ENCODE measurements at regions not wholly inside any gene's neighbourhood (a gene's known extent, or its start where the extent isn't known, plus 50 kb on each side); places are given as distances from the start of the nearest gene placed in this dataset.

DNA sequence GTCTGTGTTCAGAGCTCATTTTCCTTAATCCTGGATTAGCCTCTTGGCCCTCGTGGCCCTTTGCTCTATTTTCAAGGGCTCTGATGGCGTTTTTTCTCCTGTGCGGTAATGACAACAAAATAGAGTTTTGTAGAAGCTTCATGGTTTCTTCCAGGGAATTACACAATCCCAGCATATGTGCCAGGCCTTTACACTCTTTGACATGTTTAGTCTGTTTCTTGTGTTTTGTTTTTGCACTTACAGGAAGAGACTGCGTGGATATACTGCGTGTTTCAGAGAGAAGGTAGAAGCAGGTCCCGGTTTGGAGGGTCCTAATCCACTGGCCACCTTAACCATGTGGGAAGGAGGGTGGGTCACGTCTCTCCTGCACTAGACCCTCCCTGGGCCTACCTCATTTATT, 400.2 kb upstream of the IRX4 start:
- ChIA-PET RAD21 (ENCODE audit: low non-redundant PET in 1 of 2, low total read pairs in 2 of 2, uncharacterized antibody in 2 of 2, unreplicated experiment in 2 of 2) (no interaction called here), CTCF (no interaction called here), POLR2A (no interaction called here)
- Histone ChIP-seq H3K27me3 (ENCODE audit: insufficient read depth, low read length) (no peaks in the 10 kb centered on the region), H3K9me3 (ENCODE audit: control insufficient read depth in 1 of 2, insufficient read depth in 1 of 2, low read depth in 1 of 2, low read length in 2 of 2) (no peaks in the 10 kb centered on the region; a peak in 1 of 4 replicates), H3K79me2 (ENCODE audit: insufficient read depth, low read length) (no peaks in the 10 kb centered on the region), H3K36me3 (ENCODE audit: control insufficient read depth in 1 of 2, insufficient read depth in 2 of 2, low read length in 2 of 2) (no peaks in the 10 kb centered on the region), H3K4me2 (ENCODE audit: low read length) (no peak overlapping the region), H3K27ac (ENCODE audit: low read depth, low read length) (no peak overlapping the region), H3K4me1 (ENCODE audit: control insufficient read depth in 1 of 2, insufficient read depth in 2 of 2, low read length in 2 of 2) (no peaks in the 10 kb centered on the region), H2AFZ (ENCODE audit: low read depth, low read length, poor library complexity, severe bottlenecking) (no peak overlapping the region), H4K20me1 (ENCODE audit: insufficient read depth) (no peaks in the 10 kb centered on the region), H3K9me2 (ENCODE audit: insufficient read depth) (no peaks in the 10 kb centered on the region), H3K4me3 (replicated peaks in 1 of 2; ENCODE audit: low read depth in 1 of 2, low read length in 2 of 2) (no peak overlapping the region), H3K9ac (ENCODE audit: low read length) (no peak overlapping the region)
- DNase-seq (ENCODE audit: low read depth, low spot score), result no peak
- ATAC-seq, result no peak
- TF ChIP-seq YY1 (IDR thresholded peaks at IDR 0.05; ENCODE audit: extremely low read depth, insufficient replicate concordance, low read depth, low read length) (no peak), JUND (IDR thresholded peaks at IDR 0.05) (no peak), CBX3 (IDR thresholded peaks at IDR 0.05; ENCODE audit: low read depth) (no peak), SRF (IDR thresholded peaks at IDR 0.05; ENCODE audit: low read depth) (no peak), ATF3 (IDR thresholded peaks at IDR 0.05) (no peak), CEBPB (IDR thresholded peaks at IDR 0.05; ENCODE audit: low read depth) (no peak), SP1 (IDR thresholded peaks at IDR 0.05; ENCODE audit: low read depth) (no peak)
- TF ChIP-seq, protein P1, sequence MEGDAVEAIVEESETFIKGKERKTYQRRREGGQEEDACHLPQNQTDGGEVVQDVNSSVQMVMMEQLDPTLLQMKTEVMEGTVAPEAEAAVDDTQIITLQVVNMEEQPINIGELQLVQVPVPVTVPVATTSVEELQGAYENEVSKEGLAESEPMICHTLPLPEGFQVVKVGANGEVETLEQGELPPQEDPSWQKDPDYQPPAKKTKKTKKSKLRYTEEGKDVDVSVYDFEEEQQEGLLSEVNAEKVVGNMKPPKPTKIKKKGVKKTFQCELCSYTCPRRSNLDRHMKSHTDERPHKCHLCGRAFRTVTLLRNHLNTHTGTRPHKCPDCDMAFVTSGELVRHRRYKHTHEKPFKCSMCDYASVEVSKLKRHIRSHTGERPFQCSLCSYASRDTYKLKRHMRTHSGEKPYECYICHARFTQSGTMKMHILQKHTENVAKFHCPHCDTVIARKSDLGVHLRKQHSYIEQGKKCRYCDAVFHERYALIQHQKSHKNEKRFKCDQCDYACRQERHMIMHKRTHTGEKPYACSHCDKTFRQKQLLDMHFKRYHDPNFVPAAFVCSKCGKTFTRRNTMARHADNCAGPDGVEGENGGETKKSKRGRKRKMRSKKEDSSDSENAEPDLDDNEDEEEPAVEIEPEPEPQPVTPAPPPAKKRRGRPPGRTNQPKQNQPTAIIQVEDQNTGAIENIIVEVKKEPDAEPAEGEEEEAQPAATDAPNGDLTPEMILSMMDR (IDR thresholded peaks at IDR 0.05 in 2 of 3, conservative IDR thresholded peaks at IDR 0.05 in 1 of 3; ENCODE audit: borderline replicate concordance in 1 of 3, insufficient read depth in 1 of 3, low read depth in 2 of 3, low read length in 2 of 3), result no peak
- TF ChIP-seq, protein P2, sequence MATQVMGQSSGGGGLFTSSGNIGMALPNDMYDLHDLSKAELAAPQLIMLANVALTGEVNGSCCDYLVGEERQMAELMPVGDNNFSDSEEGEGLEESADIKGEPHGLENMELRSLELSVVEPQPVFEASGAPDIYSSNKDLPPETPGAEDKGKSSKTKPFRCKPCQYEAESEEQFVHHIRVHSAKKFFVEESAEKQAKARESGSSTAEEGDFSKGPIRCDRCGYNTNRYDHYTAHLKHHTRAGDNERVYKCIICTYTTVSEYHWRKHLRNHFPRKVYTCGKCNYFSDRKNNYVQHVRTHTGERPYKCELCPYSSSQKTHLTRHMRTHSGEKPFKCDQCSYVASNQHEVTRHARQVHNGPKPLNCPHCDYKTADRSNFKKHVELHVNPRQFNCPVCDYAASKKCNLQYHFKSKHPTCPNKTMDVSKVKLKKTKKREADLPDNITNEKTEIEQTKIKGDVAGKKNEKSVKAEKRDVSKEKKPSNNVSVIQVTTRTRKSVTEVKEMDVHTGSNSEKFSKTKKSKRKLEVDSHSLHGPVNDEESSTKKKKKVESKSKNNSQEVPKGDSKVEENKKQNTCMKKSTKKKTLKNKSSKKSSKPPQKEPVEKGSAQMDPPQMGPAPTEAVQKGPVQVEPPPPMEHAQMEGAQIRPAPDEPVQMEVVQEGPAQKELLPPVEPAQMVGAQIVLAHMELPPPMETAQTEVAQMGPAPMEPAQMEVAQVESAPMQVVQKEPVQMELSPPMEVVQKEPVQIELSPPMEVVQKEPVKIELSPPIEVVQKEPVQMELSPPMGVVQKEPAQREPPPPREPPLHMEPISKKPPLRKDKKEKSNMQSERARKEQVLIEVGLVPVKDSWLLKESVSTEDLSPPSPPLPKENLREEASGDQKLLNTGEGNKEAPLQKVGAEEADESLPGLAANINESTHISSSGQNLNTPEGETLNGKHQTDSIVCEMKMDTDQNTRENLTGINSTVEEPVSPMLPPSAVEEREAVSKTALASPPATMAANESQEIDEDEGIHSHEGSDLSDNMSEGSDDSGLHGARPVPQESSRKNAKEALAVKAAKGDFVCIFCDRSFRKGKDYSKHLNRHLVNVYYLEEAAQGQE (IDR thresholded peaks at IDR 0.05; ENCODE audit: low read depth), result no peak
- TF ChIP-seq, protein P3, sequence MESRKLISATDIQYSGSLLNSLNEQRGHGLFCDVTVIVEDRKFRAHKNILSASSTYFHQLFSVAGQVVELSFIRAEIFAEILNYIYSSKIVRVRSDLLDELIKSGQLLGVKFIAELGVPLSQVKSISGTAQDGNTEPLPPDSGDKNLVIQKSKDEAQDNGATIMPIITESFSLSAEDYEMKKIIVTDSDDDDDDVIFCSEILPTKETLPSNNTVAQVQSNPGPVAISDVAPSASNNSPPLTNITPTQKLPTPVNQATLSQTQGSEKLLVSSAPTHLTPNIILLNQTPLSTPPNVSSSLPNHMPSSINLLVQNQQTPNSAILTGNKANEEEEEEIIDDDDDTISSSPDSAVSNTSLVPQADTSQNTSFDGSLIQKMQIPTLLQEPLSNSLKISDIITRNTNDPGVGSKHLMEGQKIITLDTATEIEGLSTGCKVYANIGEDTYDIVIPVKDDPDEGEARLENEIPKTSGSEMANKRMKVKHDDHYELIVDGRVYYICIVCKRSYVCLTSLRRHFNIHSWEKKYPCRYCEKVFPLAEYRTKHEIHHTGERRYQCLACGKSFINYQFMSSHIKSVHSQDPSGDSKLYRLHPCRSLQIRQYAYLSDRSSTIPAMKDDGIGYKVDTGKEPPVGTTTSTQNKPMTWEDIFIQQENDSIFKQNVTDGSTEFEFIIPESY (IDR thresholded peaks at IDR 0.05; ENCODE audit: extremely low read depth, insufficient replicate concordance, low read length), result no peak
- intact Hi-C loops (cut with micrococcal nuclease), result no loop called here
- no TSS peak for BruUV-seq (replicated peaks)

Data from HCT116 (cell line).